A673 (cell line): ENCODE measurements at regions not wholly inside any gene's neighbourhood (a gene's known extent, or its start where the extent isn't known, plus 50 kb on each side); places are given as distances from the start of the nearest gene placed in this dataset.

Experiments
- BruUV-seq: library from RNA; stranded (reverse); fragments of 400-500 nt; replicated peaks from 2 replicates; lab custom pipeline; 2021; lab: Mats Ljungman, UMichigan
- CTCF ChIA-PET: fragments of 300-600 bp; sonication (Branson Sonifier 250); formaldehyde crosslinking; loops from one replicate; lab custom pipeline; 2022; ENCODE audit warnings: antibody characterized with exemption; lab: Charles Lee
- POLR2A ChIA-PET: fragments of 300-600 bp; sonication (Branson Sonifier 250); formaldehyde crosslinking; loops from one replicate; lab custom pipeline; 2022; ENCODE audit warnings: antibody characterized with exemption; ENCODE audit not compliant: low non-redundant PET; lab: Charles Lee
- DNase-seq: peaks from one replicate; pipeline ENCODE4 v3.0.0-alpha.2; 2015; ENCODE audit warnings: low spot score
- H3K27ac ChIP-seq: fragments of 200-600 bp; sonication (generic); 2 replicates; pipeline ENCODE4 v1.5.1; 2016; ENCODE audit warnings: mixed run types, low read depth, mild to moderate bottlenecking, mixed read lengths, antibody characterized with exemption, low read length; ENCODE audit not compliant: poor library complexity, severe bottlenecking
- H3K27me3 ChIP-seq: fragments of 200-600 bp; sonication (generic); replicated peaks from 2 replicates; pipeline ENCODE4 v1.6.1; 2017; ENCODE audit warnings: mixed run types, low read depth, mild to moderate bottlenecking, mixed read lengths, antibody characterized with exemption, low read length; ENCODE audit not compliant: insufficient read depth, poor library complexity
- H3K36me3 ChIP-seq: fragments of 200-600 bp; sonication (generic); 2 replicates; pipeline ENCODE4 v1.6.1; 2016; ENCODE audit warnings: mixed run types, mild to moderate bottlenecking, mixed read lengths, antibody characterized with exemption, low read length; ENCODE audit not compliant: insufficient read depth, poor library complexity, severe bottlenecking
- H3K4me1 ChIP-seq: fragments of 200-600 bp; sonication (generic); 2 replicates; pipeline ENCODE4 v1.6.1; 2017; ENCODE audit warnings: mixed run types, mild to moderate bottlenecking, mixed read lengths, antibody characterized with exemption, low read length; ENCODE audit not compliant: insufficient read depth, poor library complexity, severe bottlenecking
- H3K4me3 ChIP-seq: fragments of 200-600 bp; sonication (generic); 2 replicates; pipeline ENCODE4 v1.5.1; 2016; ENCODE audit warnings: low read depth, mixed run types, mild to moderate bottlenecking, mixed read lengths, low read length; ENCODE audit not compliant: poor library complexity, severe bottlenecking
- H3K9me3 ChIP-seq: fragments of 200-600 bp; sonication (generic); 2 replicates; pipeline ENCODE4 v1.6.1; 2016; ENCODE audit warnings: mixed run types, low read depth, mild to moderate bottlenecking, mixed read lengths, antibody characterized with exemption, low read length; ENCODE audit not compliant: poor library complexity, severe bottlenecking
- CTCF ChIP-seq: fragments of 300-800, 200-600 bp; sonication (generic); conservative IDR thresholded peaks from 2 replicates; pipeline ENCODE4 v1.5.1; 2017; ENCODE audit warnings: low read depth, mild to moderate bottlenecking, antibody characterized with exemption, low read length, moderate library complexity, mixed read lengths
- EZH2 ChIP-seq: fragments of 200-600 bp; sonication (generic); IDR thresholded peaks from 2 replicates; pipeline ENCODE4 v1.6.1; 2017; ENCODE audit warnings: borderline replicate concordance, low read depth, mild to moderate bottlenecking, mixed read lengths, antibody characterized with exemption, low read length; ENCODE audit not compliant: poor library complexity, severe bottlenecking
- intact Hi-C: fragments of 100-400 bp; cut with micrococcal nuclease; formaldehyde crosslinking; loops from one replicate; pipeline ENCODE4 v1.10.0; 2022; ENCODE audit not compliant: unreplicated experiment

- Histone ChIP-seq H3K27me3 (no peaks in the 10 kb centered on the region), H3K27ac (no peak overlapping the region), H3K36me3 (no peaks in the 10 kb centered on the region), H3K4me3 (no peak overlapping the region), H3K9me3 (no peaks in the 10 kb centered on the region), H3K4me1 (no peaks in the 10 kb centered on the region)
- DNase-seq, result no peak
- TF ChIP-seq CTCF (no peak), EZH2 (no peak)
- CTCF ChIA-PET, result no interaction called here
- no TSS peak for BruUV-seq
- POLR2A ChIA-PET, result no interaction called here
- intact Hi-C loops, result no loop called here
These were observed 114.0 kb downstream of the NSG2 start for GRCh38 chr5:174159327-174160114.

- Histone ChIP-seq H3K36me3 (no peaks in the 10 kb centered on the region), H3K9me3 (no peaks in the 10 kb centered on the region), H3K4me3 (no peak overlapping the region), H3K4me1 (no peaks in the 10 kb centered on the region), H3K27ac (no peak overlapping the region), H3K27me3 (no peaks in the 10 kb centered on the region)
- DNase-seq, result no peak
- POLR2A ChIA-PET, result no interaction called here
- TF ChIP-seq EZH2 (no peak), CTCF (no peak)
- intact Hi-C loops, result no loop called here
- CTCF ChIA-PET, result no interaction called here
- BruUV-seq, result no TSS peak
These were observed 119.9 kb downstream of the NSG2 start for GRCh38 chr5:174165406-174165805.

GRCh38 chr5:174166231-174167079 lies 120.9 kb downstream of the NSG2 start:
- no peaks in the 10 kb centered on the region for H3K36me3 ChIP-seq
- TF ChIP-seq EZH2, result no peak
- no peak for TF ChIP-seq CTCF
- no TSS peak for BruUV-seq
- H3K4me1 ChIP-seq, result no peaks in the 10 kb centered on the region
- no peak overlapping the region for H3K4me3 ChIP-seq
- ChIA-PET CTCF (no interaction called here), POLR2A (no interaction called here)
- no peaks in the 10 kb centered on the region for H3K9me3 ChIP-seq
- intact Hi-C loops, result no loop called here
- no peak for DNase-seq
- H3K27me3 ChIP-seq, result no peaks in the 10 kb centered on the region
- H3K27ac ChIP-seq, result no peak overlapping the region
